ENCODE measurements at regions not wholly inside any gene's neighbourhood (a gene's known extent, or its start where the extent isn't known, plus 50 kb on each side); places are given as distances from the start of the nearest gene placed in this dataset.

- TF ChIP-seq POLR2A (IDR thresholded peaks at IDR 0.05; ENCODE audit: low read depth, low read length) (no peak), EZH2 (IDR thresholded peaks at IDR 0.05; ENCODE audit: borderline replicate concordance, low read depth, low read length, severe bottlenecking) (no peak), JUN (IDR thresholded peaks at IDR 0.05; ENCODE audit: borderline replicate concordance, insufficient read depth, insufficient read length, low read depth) (no peak)
These were observed 531.7 kb downstream of the LRFN5 start for GRCh38 chr14:42138406-42138805.

Data from endothelial cell of umbilical vein (primary cell).